HG03575 (cell line): ENCODE measurements at regions not wholly inside any gene's neighbourhood (a gene's known extent, or its start where the extent isn't known, plus 50 kb on each side); places are given as distances from the start of the nearest gene placed in this dataset.

Experiments used
- ATAC-seq: cut with Tn5 transposase; IDR thresholded peaks from one replicate; pipeline ENCODE4 v1.9.1; 2021; ENCODE audit not compliant: unreplicated experiment, insufficient number of reproducible peaks, low FRiP score; ENCODE audit errors: extremely low read depth

GRCh38 chr7:9869151-9869550 lies 1104.5 kb upstream of the PHF14 start:
- no peak for ATAC-seq

- no peak for ATAC-seq
Observed at GRCh38 chr7:9869566-9869965, 1104.1 kb upstream of the PHF14 start.

- no peak for ATAC-seq
Observed at GRCh38 chr7:9870674-9871073, 1103.0 kb upstream of the PHF14 start.

GRCh38 chr7:9874182-9874581 lies 1099.5 kb upstream of the PHF14 start:
- no peak for ATAC-seq

GRCh38 chr7:9876053-9876452 lies 1097.6 kb upstream of the PHF14 start:
- no peak for ATAC-seq

GRCh38 chr7:9889554-9889953 lies 1084.1 kb upstream of the PHF14 start:
- no peak for ATAC-seq

GRCh38 chr7:9890092-9890491 lies 1083.6 kb upstream of the PHF14 start:
- no peak for ATAC-seq

GRCh38 chr7:9891056-9891455 lies 1082.6 kb upstream of the PHF14 start:
- ATAC-seq, result no peak

- no peak for ATAC-seq
Observed at GRCh38 chr7:9900339-9900738, 1073.3 kb upstream of the PHF14 start.

GRCh38 chr7:9921326-9921725 lies 1052.3 kb upstream of the PHF14 start:
- ATAC-seq, result no peak

GRCh38 chr7:9937944-9938631 lies 1035.6 kb upstream of the PHF14 start:
- ATAC-seq, result no peak

GRCh38 chr7:9939176-9939575 lies 1034.5 kb upstream of the PHF14 start:
- ATAC-seq, result no peak

- no peak for ATAC-seq
Observed at GRCh38 chr7:9945131-9945530, 1028.5 kb upstream of the PHF14 start.

- ATAC-seq, result no peak
Observed at GRCh38 chr7:9945857-9946256, 1027.8 kb upstream of the PHF14 start.

GRCh38 chr7:9955138-9955537 lies 1018.5 kb upstream of the PHF14 start:
- no peak for ATAC-seq

GRCh38 chr7:9958486-9958885 lies 1015.2 kb upstream of the PHF14 start:
- no peak for ATAC-seq

- no peak for ATAC-seq
Observed at GRCh38 chr7:9960460-9960859, 1013.2 kb upstream of the PHF14 start.

- ATAC-seq, result no peak
Observed at GRCh38 chr7:9961161-9961922, 1012.3 kb upstream of the PHF14 start.

- ATAC-seq, result no peak
Observed at GRCh38 chr7:9962742-9963141, 1010.9 kb upstream of the PHF14 start.
